Lower leg skin (tissue), 4 donors: ENCODE measurements at regions not wholly inside any gene's neighbourhood (a gene's known extent, or its start where the extent isn't known, plus 50 kb on each side); places are given as distances from the start of the nearest gene placed in this dataset.
"Not testable (repeated sequence)": the region's sequence is repeated elsewhere in the genome, so short reads cannot be mapped to it uniquely, and the experiment has no call there.

Experiments
- DNase-seq, 2 donors: peaks; one replicate each; pipeline ENCODE4 v3.0.0-alpha.2; 2019; ENCODE audit warnings: low spot score in 2 of 2
- H3K4me3 ChIP-seq: fragments of 200-600 bp; sonication (generic); 2 replicates; pipeline ENCODE4 v1.5.1; 2017; ENCODE audit warnings: mild to moderate bottlenecking, low read depth; ENCODE audit not compliant: poor library complexity, severe bottlenecking
- CTCF ChIP-seq, 3 donors: fragments of 450-650 bp; IDR thresholded peaks; one replicate each; pipeline ENCODE4 v1.5.1; 2016; ENCODE audit warnings: antibody characterized with exemption in 3 of 3, mild to moderate bottlenecking in 3 of 3, moderate library complexity in 2 of 3
- POLR2A ChIP-seq, 2 donors: fragments of 450-650 bp; IDR thresholded peaks; one replicate each; pipeline ENCODE4 v1.6.1; 2016 to 2017; ENCODE audit warnings: antibody characterized with exemption in 2 of 2, mild to moderate bottlenecking in 1 of 2, moderate library complexity in 1 of 2
- WGBS, 2 donors: methylation state at CpG; one replicate each; pipeline ENCODE4 v1.1.5; 2018; 5-methylcytosine and 5-hydroxymethylcytosine counted together
- intact Hi-C: fragments of 100-400 bp; cut with DNase I; formaldehyde crosslinking; loops from one replicate; pipeline ENCODE4 v1.15.0; 2023; ENCODE audit warnings: low total_unique reads

- TF ChIP-seq POLR2A (IDR thresholded peaks at IDR 0.05): no peak
- TF ChIP-seq CTCF (IDR thresholded peaks at IDR 0.05): no peak
- H3K4me3 ChIP-seq: no peak overlapping the region
- DNase-seq: no peak
- intact Hi-C loops: no loop called here
Observed at GRCh38 chr15:24318981-24319380, 356.6 kb upstream of the NPAP1 start.

- 34 to 42% methylated on average over 4 to 5 of the region's 5 CpGs for WGBS, 2 donors
- intact Hi-C loops, H3K4me3 ChIP-seq, DNase-seq: not testable (repeated sequence)
Observed at GRCh38 chr15:24324096-24324495, 351.5 kb upstream of the NPAP1 start.

GRCh38 chr15:24326513-24326912, 349.1 kb upstream of the NPAP1 start:
- H3K4me3 ChIP-seq, DNase-seq, intact Hi-C loops: not testable (repeated sequence)
- 55 to 70% methylated on average over 1 of the region's 1 CpG for WGBS, 2 donors

GRCh38 chr15:24331964-24332363, 343.6 kb upstream of the NPAP1 start:
- H3K4me3 ChIP-seq, DNase-seq, intact Hi-C loops: not testable (repeated sequence)
- WGBS, 2 donors: 80 to 94% methylated on average over 7 to 9 of the region's 9 CpGs

- 96 to 97% methylated on average over 8 of the region's 8 CpGs for WGBS, 2 donors
- intact Hi-C loops, H3K4me3 ChIP-seq, DNase-seq: not testable (repeated sequence)
Observed at GRCh38 chr15:24341876-24342275, 333.7 kb upstream of the NPAP1 start.

- intact Hi-C loops, H3K4me3 ChIP-seq, DNase-seq: not testable (repeated sequence)
- 63 to 70% methylated on average over 6 of the region's 6 CpGs for WGBS, 2 donors
Observed at GRCh38 chr15:24352777-24353176, 322.8 kb upstream of the NPAP1 start.

GRCh38 chr15:24381103-24381502, 294.5 kb upstream of the NPAP1 start:
- WGBS, 2 donors: 81 to 100% methylated on average over 3 of the region's 3 CpGs
- intact Hi-C loops, H3K4me3 ChIP-seq: not testable (repeated sequence)

GRCh38 chr15:24385258-24385657, 290.3 kb upstream of the NPAP1 start:
- H3K4me3 ChIP-seq, DNase-seq, intact Hi-C loops: not testable (repeated sequence)
- 39 to 47% methylated on average over 2 of the region's 2 CpGs for WGBS, 2 donors

More at GRCh38 chr15:24381103-24381502, 294.5 kb upstream of the NPAP1 start:
- not testable (repeated sequence) for DNase-seq

- DNase-seq: no peak
- TF ChIP-seq CTCF (IDR thresholded peaks at IDR 0.05): no peak
- TF ChIP-seq POLR2A (IDR thresholded peaks at IDR 0.05): no peak
- WGBS, 2 donors: 67 to 100% methylated on average over 1 of the region's 1 CpG
- H3K4me3 ChIP-seq: no peak overlapping the region
- intact Hi-C loops: no loop called here
Observed at GRCh38 chr15:24394303-24394702, 281.3 kb upstream of the NPAP1 start.

GRCh38 chr15:24412649-24413048, 262.9 kb upstream of the NPAP1 start:
- WGBS, 2 donors: 61 to 100% methylated on average over 1 of the region's 1 CpG
- DNase-seq, intact Hi-C loops, H3K4me3 ChIP-seq: not testable (repeated sequence)

GRCh38 chr15:24426286-24427054, 249.1 kb upstream of the NPAP1 start:
- H3K4me3 ChIP-seq, DNase-seq, intact Hi-C loops: not testable (repeated sequence)
- 58 to 61% methylated on average over 15 to 16 of the region's 20 CpGs for WGBS, 2 donors

- 5 to 26% methylated on average over 15 to 19 of the region's 26 CpGs for WGBS, 2 donors
- intact Hi-C loops, H3K4me3 ChIP-seq, DNase-seq: not testable (repeated sequence)
Observed at GRCh38 chr15:24427055-24427400, 248.5 kb upstream of the NPAP1 start.

- WGBS, 2 donors: 17 to 47% methylated on average over 1 to 2 of the region's 2 CpGs
- DNase-seq, intact Hi-C loops, H3K4me3 ChIP-seq: not testable (repeated sequence)
Observed at GRCh38 chr15:24435075-24435820, 240.3 kb upstream of the NPAP1 start.
